Neural cell (in vitro differentiated cells): ENCODE measurements at regions not wholly inside any gene's neighbourhood (a gene's known extent, or its start where the extent isn't known, plus 50 kb on each side); places are given as distances from the start of the nearest gene placed in this dataset.

Experiments
- H2AFZ ChIP-seq: fragments of 200-600, 300-800 bp; sonication (generic), shearing (Covaris generic); 2 replicates; pipeline ENCODE4 v1.6.0; 2014; ENCODE audit warnings: low read depth, mild to moderate bottlenecking, antibody characterized with exemption, low read length, moderate library complexity
- H3F3A ChIP-seq: fragments of 200-600 bp; shearing (Covaris generic); 2 replicates; pipeline ENCODE4 v1.6.1; 2016; ENCODE audit warnings: mild to moderate bottlenecking, moderate library complexity, mixed read lengths, antibody characterized with exemption, low read length; ENCODE audit not compliant: insufficient read depth, poor library complexity, severe bottlenecking
- H3K27ac ChIP-seq: fragments of 200-600, 300-800 bp; sonication (generic), shearing (Covaris generic); 2 replicates; pipeline ENCODE4 v1.5.1; 2014; ENCODE audit warnings: mild to moderate bottlenecking, low read length, moderate library complexity
- H3K27me3 ChIP-seq: fragments of 300-800, 200-600 bp; sonication (generic), shearing (Covaris generic); 2 replicates; pipeline ENCODE4 v1.6.0; 2014; ENCODE audit warnings: mild to moderate bottlenecking, low read depth, low read length, moderate library complexity; ENCODE audit not compliant: insufficient read depth
- H3K36me3 ChIP-seq: fragments of 300-800, 200-600 bp; sonication (generic), shearing (Covaris generic); 2 replicates; pipeline ENCODE4 v1.5.1; 2014; ENCODE audit warnings: mild to moderate bottlenecking, antibody characterized with exemption, low read length, moderate library complexity; ENCODE audit not compliant: insufficient read depth
- H3K4me2 ChIP-seq: fragments of 300-800, 200-600 bp; sonication (generic), shearing (Covaris generic); 2 replicates; pipeline ENCODE4 v1.6.0; 2014; ENCODE audit warnings: mild to moderate bottlenecking, low read length
- H3K4me3 ChIP-seq: fragments of 300-800, 200-600 bp; sonication (generic), shearing (Covaris generic); 2 replicates; pipeline ENCODE4 v1.5.1; 2014; ENCODE audit warnings: mild to moderate bottlenecking, low read length, moderate library complexity
- H3K79me2 ChIP-seq: fragments of 200-600 bp; shearing (Covaris generic); replicated peaks from 2 replicates; pipeline ENCODE4 v1.6.0; 2014; ENCODE audit warnings: mild to moderate bottlenecking, low read length, moderate library complexity; ENCODE audit not compliant: insufficient read depth
- H3K9ac ChIP-seq: fragments of 300-800, 200-600 bp; sonication (generic), shearing (Covaris generic); 2 replicates; pipeline ENCODE4 v1.6.1; 2016; ENCODE audit warnings: mild to moderate bottlenecking, low read length, mixed read lengths
- H3K9me2 ChIP-seq: fragments of 200-600 bp; shearing (Covaris generic); 2 replicates; pipeline ENCODE4 v1.6.1; 2016; ENCODE audit warnings: mild to moderate bottlenecking, low read length, mixed read lengths; ENCODE audit not compliant: insufficient read depth
- H3K9me3 ChIP-seq: fragments of 200-600, 300-800 bp; sonication (generic), shearing (Covaris generic); 2 replicates; pipeline ENCODE4 v1.6.1; 2016; ENCODE audit warnings: mild to moderate bottlenecking, mixed run types, low read length, moderate library complexity, mixed read lengths
- H4K20me1 ChIP-seq: fragments of 200-600 bp; shearing (Covaris generic); 2 replicates; pipeline ENCODE4 v1.6.1; 2016; ENCODE audit warnings: mild to moderate bottlenecking, mixed run types; ENCODE audit not compliant: insufficient read depth
- CTCF ChIP-seq: fragments of 450-650 bp; IDR thresholded peaks from 2 replicates; pipeline ENCODE4 v1.5.1; 2014; ENCODE audit warnings: antibody characterized with exemption, mild to moderate bottlenecking, moderate library complexity; ENCODE audit not compliant: poor library complexity, severe bottlenecking
- EP300 ChIP-seq: fragments of 450-650 bp; conservative IDR thresholded peaks from 2 replicates; pipeline ENCODE4 v1.6.1; 2014; ENCODE audit warnings: antibody characterized with exemption, mild to moderate bottlenecking, moderate library complexity; ENCODE audit not compliant: poor library complexity, severe bottlenecking
- EZH2 ChIP-seq: fragments of 200-600, 300-800 bp; shearing (Covaris generic), sonication (generic); IDR thresholded peaks from 2 replicates; pipeline ENCODE4 v1.6.1; 2014; ENCODE audit warnings: antibody characterized with exemption, low read length, borderline replicate concordance, mild to moderate bottlenecking; ENCODE audit not compliant: insufficient read depth, poor library complexity, severe bottlenecking
- MXI1 ChIP-seq: fragments of 450-650 bp; conservative IDR thresholded peaks from 2 replicates; pipeline ENCODE4 v1.6.1; 2014; ENCODE audit warnings: antibody characterized with exemption, mild to moderate bottlenecking; ENCODE audit not compliant: poor library complexity, severe bottlenecking
- POLR2AphosphoS5 ChIP-seq: IDR thresholded peaks from 2 replicates; pipeline ENCODE4 v1.6.1; 2012
- RAD21 ChIP-seq: fragments of 450-650 bp; conservative IDR thresholded peaks from 2 replicates; pipeline ENCODE4 v1.6.1; 2014; ENCODE audit warnings: antibody characterized with exemption, mild to moderate bottlenecking, moderate library complexity
- REST ChIP-seq: IDR thresholded peaks from 2 replicates; pipeline ENCODE4 v1.6.1; 2012; ENCODE audit warnings: borderline replicate concordance
- SMC3 ChIP-seq: fragments of 450-650 bp; conservative IDR thresholded peaks from 2 replicates; pipeline ENCODE4 v1.6.1; 2014; ENCODE audit warnings: antibody characterized with exemption, mild to moderate bottlenecking, moderate library complexity; ENCODE audit not compliant: poor library complexity
- TAF1 ChIP-seq: IDR thresholded peaks from 2 replicates; pipeline ENCODE4 v1.6.1; 2012; ENCODE audit warnings: low read depth

GRCh38 chr2:145918951-145919350, 1399.0 kb upstream of the ZEB2 start:
- Histone ChIP-seq H3K4me2 (no peak overlapping the region), H2AFZ (no peak overlapping the region), H3K27ac (no peak overlapping the region), H3K9ac (no peak overlapping the region), H3K79me2 (no peaks in the 10 kb centered on the region), H3F3A (no peaks in the 10 kb centered on the region), H3K36me3 (no peaks in the 10 kb centered on the region), H3K9me3 (no peaks in the 10 kb centered on the region), H4K20me1 (no peaks in the 10 kb centered on the region), H3K9me2 (no peaks in the 10 kb centered on the region), H3K4me3 (no peak overlapping the region), H3K27me3 (no peaks in the 10 kb centered on the region)
- TF ChIP-seq EP300 = no peak
- no peak for TF ChIP-seq EZH2
- no peak for TF ChIP-seq RAD21
- TF ChIP-seq POLR2AphosphoS5 = no peak

GRCh38 chr2:145916799-145917198, 1396.9 kb upstream of the ZEB2 start:
- no peaks in the 10 kb centered on the region for H3K9me2 ChIP-seq
- H3K4me3 ChIP-seq = no peak overlapping the region
- no peak for TF ChIP-seq POLR2AphosphoS5
- TF ChIP-seq CTCF = no peak
- no peak for TF ChIP-seq REST
- TF ChIP-seq RAD21 = no peak
- TF ChIP-seq EP300 = no peak
- TF ChIP-seq SMC3 = no peak
- TF ChIP-seq MXI1 = no peak
- no peak for TF ChIP-seq EZH2
- no peak for TF ChIP-seq TAF1
- H3F3A ChIP-seq = no peaks in the 10 kb centered on the region
- H3K9ac ChIP-seq = no peak overlapping the region
- no peak overlapping the region for H3K27ac ChIP-seq
- H4K20me1 ChIP-seq = no peaks in the 10 kb centered on the region
- no peaks in the 10 kb centered on the region for H3K27me3 ChIP-seq
- no peaks in the 10 kb centered on the region for H3K36me3 ChIP-seq
- no peak overlapping the region for H3K4me2 ChIP-seq
- no peaks in the 10 kb centered on the region for H3K79me2 ChIP-seq
- no peaks in the 10 kb centered on the region for H3K9me3 ChIP-seq
- no peak overlapping the region for H2AFZ ChIP-seq

- no peaks in the 10 kb centered on the region for H3K9me3 ChIP-seq
- H3K36me3 ChIP-seq = no peaks in the 10 kb centered on the region
- no peaks in the 10 kb centered on the region for H3K27me3 ChIP-seq
- TF ChIP-seq POLR2AphosphoS5 = no peak
- no peaks in the 10 kb centered on the region for H3F3A ChIP-seq
- no peak overlapping the region for H3K9ac ChIP-seq
- H3K79me2 ChIP-seq = no peaks in the 10 kb centered on the region
- H3K4me2 ChIP-seq = no peak overlapping the region
- H3K4me3 ChIP-seq = no peak overlapping the region
- no peak overlapping the region for H2AFZ ChIP-seq
- no peaks in the 10 kb centered on the region for H4K20me1 ChIP-seq
- no peak overlapping the region for H3K27ac ChIP-seq
- H3K9me2 ChIP-seq = no peaks in the 10 kb centered on the region
Measured at GRCh38 chr2:145914716-145915115, 1394.8 kb upstream of the ZEB2 start.
